ENCODE measurements at regions not wholly inside any gene's neighbourhood (a gene's known extent, or its start where the extent isn't known, plus 50 kb on each side); places are given as distances from the start of the nearest gene placed in this dataset.

DNA sequence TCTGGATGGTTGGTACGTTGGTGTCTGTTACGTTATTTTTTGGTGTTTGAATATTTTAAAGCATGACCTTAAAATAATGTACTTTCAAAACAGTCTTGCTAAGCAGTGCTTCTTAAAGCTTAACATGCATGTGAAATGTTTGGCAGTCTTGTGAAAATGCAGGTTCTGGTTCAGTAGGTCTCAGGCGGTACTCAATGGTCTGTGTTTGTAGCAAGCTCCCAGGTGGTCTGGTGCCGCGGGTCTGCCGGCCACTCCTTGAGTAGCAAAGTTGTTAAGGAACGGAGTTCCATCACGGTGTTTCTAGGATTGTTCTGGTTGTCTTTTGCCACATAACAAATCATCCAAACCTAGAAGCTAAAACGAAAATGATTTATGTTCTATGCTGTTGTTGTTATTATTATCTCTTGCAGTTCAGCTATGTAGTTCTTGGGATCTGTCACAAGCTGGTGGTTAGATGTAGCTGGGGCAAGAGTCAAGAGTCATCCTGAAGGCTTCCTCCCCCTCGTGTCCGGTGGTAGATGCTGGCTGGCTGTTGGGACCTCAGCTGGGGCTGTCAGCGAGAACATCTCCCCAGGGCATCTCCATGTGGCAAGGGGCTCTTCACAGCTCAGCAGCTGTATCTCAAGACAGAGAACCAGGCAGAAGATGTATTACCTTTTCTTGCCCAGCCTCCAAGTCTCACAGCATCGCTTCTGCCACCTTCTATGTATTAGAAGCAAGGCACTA, 186.8 kb downstream of the PALM2AKAP2 start:
- H3K27me3 ChIP-seq (ENCODE audit: insufficient read depth, low read length), result no peaks in the 10 kb centered on the region
- H3K4me1 ChIP-seq (ENCODE audit: insufficient read depth, low read length, severe bottlenecking), result peaks cover 93% of the 10 kb centered on the region
- no peaks in the 10 kb centered on the region for H3K79me2 ChIP-seq (ENCODE audit: insufficient read depth, low read length)
- H2AFZ ChIP-seq (ENCODE audit: low read length), result no peak overlapping the region
- no peaks in the 10 kb centered on the region for H3K9me3 ChIP-seq (ENCODE audit: low read length)
- H3K9me2 ChIP-seq (ENCODE audit: low read depth, low read length), result no peaks in the 10 kb centered on the region
- peak overlapping the region; percentile 46 for H3K4me3 ChIP-seq (ENCODE audit: low read depth, low read length, poor library complexity, severe bottlenecking)
- TF ChIP-seq, protein P1, sequence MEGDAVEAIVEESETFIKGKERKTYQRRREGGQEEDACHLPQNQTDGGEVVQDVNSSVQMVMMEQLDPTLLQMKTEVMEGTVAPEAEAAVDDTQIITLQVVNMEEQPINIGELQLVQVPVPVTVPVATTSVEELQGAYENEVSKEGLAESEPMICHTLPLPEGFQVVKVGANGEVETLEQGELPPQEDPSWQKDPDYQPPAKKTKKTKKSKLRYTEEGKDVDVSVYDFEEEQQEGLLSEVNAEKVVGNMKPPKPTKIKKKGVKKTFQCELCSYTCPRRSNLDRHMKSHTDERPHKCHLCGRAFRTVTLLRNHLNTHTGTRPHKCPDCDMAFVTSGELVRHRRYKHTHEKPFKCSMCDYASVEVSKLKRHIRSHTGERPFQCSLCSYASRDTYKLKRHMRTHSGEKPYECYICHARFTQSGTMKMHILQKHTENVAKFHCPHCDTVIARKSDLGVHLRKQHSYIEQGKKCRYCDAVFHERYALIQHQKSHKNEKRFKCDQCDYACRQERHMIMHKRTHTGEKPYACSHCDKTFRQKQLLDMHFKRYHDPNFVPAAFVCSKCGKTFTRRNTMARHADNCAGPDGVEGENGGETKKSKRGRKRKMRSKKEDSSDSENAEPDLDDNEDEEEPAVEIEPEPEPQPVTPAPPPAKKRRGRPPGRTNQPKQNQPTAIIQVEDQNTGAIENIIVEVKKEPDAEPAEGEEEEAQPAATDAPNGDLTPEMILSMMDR (IDR thresholded peaks at IDR 0.05; ENCODE audit: low read length), result no peak
- TF ChIP-seq EZH2 (IDR thresholded peaks at IDR 0.05; ENCODE audit: borderline replicate concordance, low read length), result no peak
- peak overlapping the region; percentile 74 for H3K4me2 ChIP-seq (ENCODE audit: low read length)
- peak overlapping the region; percentile 54 for H3K9ac ChIP-seq (ENCODE audit: low read length)
- no peaks in the 10 kb centered on the region for H3K36me3 ChIP-seq (ENCODE audit: insufficient read depth, low read length)
- no peaks in the 10 kb centered on the region for H4K20me1 ChIP-seq (ENCODE audit: insufficient read depth, low read length)
- H3F3A ChIP-seq (ENCODE audit: insufficient read depth, low read length), result peaks cover 8% of the 10 kb centered on the region; the same call in 1 of the 2 replicates
- H3K27ac ChIP-seq (ENCODE audit: low read depth, low read length, poor library complexity, severe bottlenecking), result peak overlapping the region; percentile 96

DNA sequence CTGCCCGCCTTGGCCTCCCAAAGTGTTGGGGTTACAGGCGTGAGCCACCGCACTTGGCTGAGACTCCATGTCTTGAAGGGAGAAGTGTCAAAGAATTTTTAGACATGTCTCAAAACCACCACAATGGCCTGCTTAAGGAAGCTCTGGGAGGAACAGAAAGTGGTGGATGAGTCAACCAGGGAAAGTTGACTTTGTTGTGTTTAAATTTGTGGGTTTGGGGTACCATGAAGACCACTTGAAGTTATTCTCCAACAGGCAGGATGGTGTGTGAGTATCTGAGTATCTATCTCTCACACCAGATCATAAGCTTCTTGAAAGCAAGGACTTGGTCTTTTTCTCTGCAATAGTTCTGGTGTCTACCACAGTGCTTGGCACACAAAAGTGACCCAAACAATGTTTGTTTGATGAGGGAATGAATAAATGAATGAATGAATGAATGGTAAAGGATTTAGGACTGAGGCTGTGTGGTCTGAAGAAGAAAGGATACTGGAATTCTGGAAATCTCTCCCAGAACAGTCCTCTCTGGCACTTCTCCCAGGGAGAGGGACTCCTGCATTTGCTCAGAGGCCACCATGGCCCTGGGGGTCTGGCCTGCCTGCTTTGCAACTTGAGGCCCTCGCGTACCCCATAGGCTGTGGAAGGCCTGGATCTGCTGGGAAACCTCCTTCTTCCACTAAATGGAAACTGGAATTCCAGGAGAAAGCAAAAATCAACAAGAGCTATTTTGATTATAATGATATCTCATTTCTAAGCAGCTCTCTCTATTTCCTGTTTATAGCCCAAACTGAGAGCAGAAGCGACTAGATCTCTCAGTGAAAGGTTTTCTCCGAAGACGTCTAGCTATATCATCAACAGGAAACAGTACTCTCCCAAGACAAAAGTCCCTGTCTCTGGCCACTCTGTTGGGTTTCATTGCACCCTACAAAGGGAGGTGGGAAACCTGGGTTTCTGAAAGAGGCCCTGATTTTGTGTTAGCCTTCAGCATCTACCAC, 187.9 kb downstream of the PALM2AKAP2 start:
- H3K4me1 ChIP-seq (ENCODE audit: insufficient read depth, low read length, severe bottlenecking), result peaks cover 96% of the 10 kb centered on the region
- no peaks in the 10 kb centered on the region for H3K79me2 ChIP-seq (ENCODE audit: insufficient read depth, low read length)
- H3K9ac ChIP-seq (ENCODE audit: low read length), result peak overlapping the region; percentile 54
- no peaks in the 10 kb centered on the region for H3K27me3 ChIP-seq (ENCODE audit: insufficient read depth, low read length)
- H4K20me1 ChIP-seq (ENCODE audit: insufficient read depth, low read length), result no peaks in the 10 kb centered on the region
- H3K4me3 ChIP-seq (ENCODE audit: low read depth, low read length, poor library complexity, severe bottlenecking), result peak overlapping the region; percentile 46
- no peak overlapping the region for H2AFZ ChIP-seq (ENCODE audit: low read length)
- H3K27ac ChIP-seq (ENCODE audit: low read depth, low read length, poor library complexity, severe bottlenecking), result peak overlapping the region; percentile 96
- H3K9me3 ChIP-seq (ENCODE audit: low read length), result no peaks in the 10 kb centered on the region
- no peaks in the 10 kb centered on the region for H3K36me3 ChIP-seq (ENCODE audit: insufficient read depth, low read length)
- H3K9me2 ChIP-seq (ENCODE audit: low read depth, low read length), result no peaks in the 10 kb centered on the region
- H3K4me2 ChIP-seq (ENCODE audit: low read length), result peak overlapping the region; percentile 74
- TF ChIP-seq EZH2 (IDR thresholded peaks at IDR 0.05; ENCODE audit: borderline replicate concordance, low read length), result no peak
- TF ChIP-seq, protein P1 (IDR thresholded peaks at IDR 0.05; ENCODE audit: low read length), result no peak
- H3F3A ChIP-seq (ENCODE audit: insufficient read depth, low read length), result peaks cover 8% of the 10 kb centered on the region; the same call in 1 of the 2 replicates

DNA sequence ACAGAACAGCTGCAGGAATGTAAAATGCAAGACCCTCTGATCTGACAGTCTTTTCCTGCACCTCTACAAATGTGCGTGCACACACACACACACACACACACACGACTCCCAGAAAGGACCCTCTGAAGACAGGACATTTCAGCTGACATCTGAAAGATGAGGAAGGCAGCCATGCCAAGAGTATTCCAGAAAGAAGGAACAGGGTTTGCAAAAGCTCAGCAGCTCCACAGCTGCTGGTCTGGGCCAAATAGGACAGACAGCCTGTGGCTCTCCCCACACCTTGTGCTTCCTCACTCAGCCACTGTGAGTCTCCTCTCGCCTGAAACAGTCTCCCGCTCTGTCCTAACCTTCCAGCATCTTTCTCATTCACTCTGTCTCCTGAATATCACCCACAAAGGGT, 189.0 kb downstream of the PALM2AKAP2 start:
- H3K79me2 ChIP-seq (ENCODE audit: insufficient read depth, low read length), result no peaks in the 10 kb centered on the region
- peak overlapping the region; percentile 54 for H3K9ac ChIP-seq (ENCODE audit: low read length)
- no peaks in the 10 kb centered on the region for H3K9me3 ChIP-seq (ENCODE audit: low read length)
- H3K4me2 ChIP-seq (ENCODE audit: low read length), result peak overlapping the region; percentile 74; the same call in 1 of the 2 replicates
- no peaks in the 10 kb centered on the region for H3K9me2 ChIP-seq (ENCODE audit: low read depth, low read length)
- no peak overlapping the region for H3K4me3 ChIP-seq (ENCODE audit: low read depth, low read length, poor library complexity, severe bottlenecking)
- H3K27me3 ChIP-seq (ENCODE audit: insufficient read depth, low read length), result no peaks in the 10 kb centered on the region
- H3K27ac ChIP-seq (ENCODE audit: low read depth, low read length, poor library complexity, severe bottlenecking), result peak overlapping the region; percentile 96
- peaks cover 8% of the 10 kb centered on the region; the same call in 1 of the 2 replicates for H3F3A ChIP-seq (ENCODE audit: insufficient read depth, low read length)
- no peaks in the 10 kb centered on the region for H4K20me1 ChIP-seq (ENCODE audit: insufficient read depth, low read length)
- TF ChIP-seq EZH2 (IDR thresholded peaks at IDR 0.05; ENCODE audit: borderline replicate concordance, low read length), result no peak
- TF ChIP-seq, protein P1 (IDR thresholded peaks at IDR 0.05; ENCODE audit: low read length), result peak; percentile 60
- no peaks in the 10 kb centered on the region for H3K36me3 ChIP-seq (ENCODE audit: insufficient read depth, low read length)
- H3K4me1 ChIP-seq (ENCODE audit: insufficient read depth, low read length, severe bottlenecking), result peaks cover 97% of the 10 kb centered on the region
- H2AFZ ChIP-seq (ENCODE audit: low read length), result no peak overlapping the region
